NCI-H345 treated with DMSO at 0.1 percent for 48 hours (cell line): ENCODE measurements at regions not wholly inside any gene's neighbourhood (a gene's known extent, or its start where the extent isn't known, plus 50 kb on each side); places are given as distances from the start of the nearest gene placed in this dataset.
"Not testable (repeated sequence)": the region's sequence is repeated elsewhere in the genome, so short reads cannot be mapped to it uniquely, and the experiment has no call there.

Experiments
- DNase-seq: peaks from one replicate; lab custom pipeline; 2025; ENCODE audit not compliant: unreplicated experiment; lab: John Stamatoyannopoulos, UW

GRCh38 chrX:13478740-13479451 lies 90.5 kb upstream of the EGFL6 start:
- no peak for DNase-seq

DNA sequence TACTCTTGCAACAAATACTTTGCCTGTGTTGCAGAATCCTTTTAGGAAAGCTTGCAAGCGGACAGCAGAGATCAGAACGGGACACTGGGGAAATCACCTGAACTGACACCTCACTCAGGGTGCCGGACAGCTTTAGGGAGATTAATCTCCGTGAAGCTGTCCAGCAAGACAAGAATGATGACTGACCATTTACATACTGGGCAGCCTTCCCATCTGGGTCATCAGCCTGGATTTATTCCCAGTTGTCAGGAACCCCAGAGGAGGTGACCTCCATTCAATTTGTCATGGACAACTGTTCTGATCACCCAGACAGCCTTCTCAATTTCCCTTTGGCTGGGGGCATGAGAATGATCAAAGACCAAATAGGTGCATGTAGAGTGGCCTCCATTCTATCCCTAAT lies 93.0 kb upstream of the EGFL6 start:
- no peak for DNase-seq

DNA sequence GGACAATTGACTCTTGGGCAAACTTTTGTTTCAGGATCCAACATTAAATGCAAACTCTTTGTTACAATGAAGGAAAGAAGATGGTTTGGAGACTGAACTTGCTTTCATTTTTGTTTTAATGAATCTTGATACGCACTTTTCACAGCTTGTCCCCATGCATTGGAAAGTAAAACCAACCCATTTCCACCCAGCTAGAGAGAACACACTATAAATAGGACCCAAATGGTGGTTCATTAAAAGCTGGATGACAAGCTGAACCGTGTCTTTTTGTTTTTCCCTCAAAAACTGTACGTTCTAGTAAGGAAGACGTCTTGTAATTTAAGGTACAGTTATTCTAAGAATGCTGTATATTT lies 95.3 kb upstream of the EGFL6 start:
- no peak for DNase-seq

GRCh38 chrX:13473442-13474163 lies 95.8 kb upstream of the EGFL6 start:
- DNase-seq, result no peak

GRCh38 chrX:13472975-13473374 lies 96.4 kb upstream of the EGFL6 start:
- DNase-seq, result no peak

DNA sequence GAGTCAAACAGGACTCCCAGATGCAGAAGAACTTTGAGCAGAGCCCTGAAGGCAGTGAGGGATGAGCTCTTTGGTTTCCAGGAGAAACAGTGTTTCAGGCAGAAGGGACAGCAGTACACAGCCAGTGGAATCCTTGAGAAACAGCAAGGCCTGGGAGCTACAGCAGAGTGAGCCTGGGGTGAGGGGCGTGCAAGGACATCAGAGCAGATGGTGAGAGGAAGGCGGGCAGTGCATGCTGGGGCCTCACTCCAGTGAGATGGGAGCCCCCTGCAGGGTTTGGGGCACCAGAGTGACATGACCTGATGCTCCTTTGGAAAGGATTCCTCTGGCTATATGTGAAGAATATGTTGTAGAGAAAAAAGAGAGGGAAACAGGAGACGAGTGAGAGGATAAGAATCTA lies 98.1 kb upstream of the EGFL6 start:
- DNase-seq, result no peak

- no peak for DNase-seq
Observed at GRCh38 chrX:13470685-13470977, 98.8 kb upstream of the EGFL6 start.

- no peak for DNase-seq
Observed at GRCh38 chrX:13469963-13470684, 99.3 kb upstream of the EGFL6 start.

- no peak for DNase-seq
Observed at GRCh38 chrX:13468096-13468495, 101.3 kb upstream of the EGFL6 start.

DNA sequence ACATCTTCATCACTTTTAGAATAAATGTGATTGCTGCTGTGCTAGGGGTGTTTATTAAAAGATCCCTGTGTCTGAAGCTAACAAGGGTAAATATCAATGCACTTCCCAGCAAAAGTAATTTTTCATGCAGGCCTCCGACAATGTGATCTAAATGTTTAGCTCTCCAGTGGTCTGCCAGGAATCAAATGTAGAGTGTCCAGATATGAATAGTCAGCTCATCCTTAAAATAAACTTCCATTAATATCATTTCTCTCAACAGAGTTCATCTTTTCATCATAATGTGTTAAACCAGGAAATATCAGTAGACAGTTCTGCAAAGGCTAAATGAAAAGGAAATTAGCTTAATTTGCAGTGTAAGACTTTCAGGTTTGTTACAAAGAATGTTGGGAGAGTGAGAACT lies 102.2 kb upstream of the EGFL6 start:
- no peak for DNase-seq

GRCh38 chrX:13464599-13465275 lies 104.7 kb upstream of the EGFL6 start:
- no peak for DNase-seq

DNA sequence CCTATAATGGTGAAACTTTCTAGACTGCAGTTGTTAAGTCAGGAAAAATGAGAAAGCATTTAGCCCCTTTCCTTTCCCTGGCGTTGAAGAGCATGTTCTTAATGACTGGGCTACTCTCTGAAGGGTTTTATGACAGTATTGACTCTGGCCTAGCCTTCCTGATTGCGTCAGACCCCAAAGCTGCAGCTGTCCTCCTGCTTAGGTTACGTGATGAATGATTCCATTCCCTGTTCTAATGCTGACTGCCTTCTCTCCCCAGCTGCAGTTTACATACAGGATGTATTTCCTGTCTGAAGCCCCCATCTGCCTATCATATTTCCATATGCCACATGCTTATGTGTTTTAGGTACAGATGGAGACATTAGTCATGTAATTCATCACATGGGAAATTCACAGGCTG lies 105.8 kb upstream of the EGFL6 start:
- DNase-seq, result peak; percentile 4

DNA sequence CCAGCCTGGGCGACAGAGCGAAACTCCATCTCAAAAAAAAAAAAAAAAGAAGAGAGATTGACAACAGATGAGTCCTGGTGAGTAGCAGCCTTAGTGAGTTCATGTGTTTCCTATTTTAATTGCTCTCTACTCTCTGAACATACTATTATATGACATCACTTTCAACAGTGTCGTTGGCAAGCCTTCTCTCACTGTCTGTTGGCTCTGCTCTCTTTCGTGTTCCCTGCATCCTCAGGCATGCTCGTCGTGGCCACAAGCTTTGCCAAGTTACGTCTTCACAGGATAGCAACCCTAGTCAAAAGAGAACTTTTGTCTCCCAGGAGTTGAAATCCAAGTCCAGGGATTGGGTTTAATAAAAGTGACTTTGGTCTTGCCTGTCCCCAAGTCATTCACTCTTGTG lies 117.1 kb upstream of the EGFL6 start:
- DNase-seq, result no peak

DNA sequence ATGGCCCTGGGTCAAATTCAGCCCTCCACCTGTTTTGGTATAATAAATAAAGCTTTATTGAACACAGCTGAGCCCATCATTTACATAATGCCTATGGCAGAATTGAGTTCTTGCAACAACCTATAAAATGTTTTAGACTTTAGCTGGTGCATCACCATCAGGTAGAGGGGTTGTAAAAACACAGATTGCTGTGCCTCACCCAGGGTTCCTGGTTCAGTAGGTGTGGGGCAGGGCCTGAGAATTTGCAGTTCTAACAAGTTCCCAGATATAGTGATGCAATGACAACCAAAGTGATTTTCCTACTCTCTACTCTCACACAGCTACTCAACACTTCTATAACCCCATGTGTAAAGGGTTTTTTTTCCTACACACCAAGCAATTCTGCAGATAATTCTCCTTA lies 120.0 kb upstream of the EGFL6 start:
- no peak for DNase-seq

DNA sequence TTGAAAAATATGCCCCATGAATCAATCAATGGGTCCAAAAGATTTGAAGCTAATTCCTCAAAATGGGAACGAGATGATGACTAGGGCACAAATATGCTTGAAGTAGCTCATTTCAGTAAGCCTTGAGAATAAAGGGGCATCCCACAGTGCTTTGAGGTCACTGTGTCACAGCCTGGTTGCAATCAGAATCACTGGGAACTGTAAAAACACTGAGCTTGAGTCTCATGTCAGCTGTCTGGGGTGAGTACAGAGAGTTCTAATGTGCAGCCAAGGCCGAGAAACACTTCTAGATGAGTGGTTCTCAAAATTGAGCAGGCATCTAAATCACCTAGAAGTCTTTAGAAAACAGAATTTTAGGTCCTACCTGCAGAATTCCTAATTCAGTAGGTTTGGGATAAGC lies 120.5 kb upstream of the EGFL6 start:
- no peak for DNase-seq

- DNase-seq, result not testable (repeated sequence)
Observed at GRCh38 chrX:13441608-13442007, 121.8 kb upstream of the ATXN3L start.

GRCh38 chrX:13440176-13440575 lies 120.3 kb upstream of the ATXN3L start:
- no peak for DNase-seq

DNA sequence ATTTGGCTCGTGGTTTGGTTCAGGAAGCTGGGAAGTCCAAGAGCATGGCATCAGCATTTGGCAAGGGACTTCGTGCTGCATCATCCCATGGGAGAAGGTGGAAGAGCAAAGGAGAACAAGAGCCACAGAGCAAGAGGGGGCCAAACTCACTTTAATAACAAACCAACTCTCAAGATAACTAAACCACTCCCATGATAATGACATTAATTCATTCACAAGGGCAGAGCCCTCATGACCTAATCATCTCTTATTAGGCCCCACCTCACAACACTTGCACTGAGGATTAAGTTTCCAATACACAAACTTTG lies 113.4 kb upstream of the ATXN3L start:
- DNase-seq, result no peak

DNA sequence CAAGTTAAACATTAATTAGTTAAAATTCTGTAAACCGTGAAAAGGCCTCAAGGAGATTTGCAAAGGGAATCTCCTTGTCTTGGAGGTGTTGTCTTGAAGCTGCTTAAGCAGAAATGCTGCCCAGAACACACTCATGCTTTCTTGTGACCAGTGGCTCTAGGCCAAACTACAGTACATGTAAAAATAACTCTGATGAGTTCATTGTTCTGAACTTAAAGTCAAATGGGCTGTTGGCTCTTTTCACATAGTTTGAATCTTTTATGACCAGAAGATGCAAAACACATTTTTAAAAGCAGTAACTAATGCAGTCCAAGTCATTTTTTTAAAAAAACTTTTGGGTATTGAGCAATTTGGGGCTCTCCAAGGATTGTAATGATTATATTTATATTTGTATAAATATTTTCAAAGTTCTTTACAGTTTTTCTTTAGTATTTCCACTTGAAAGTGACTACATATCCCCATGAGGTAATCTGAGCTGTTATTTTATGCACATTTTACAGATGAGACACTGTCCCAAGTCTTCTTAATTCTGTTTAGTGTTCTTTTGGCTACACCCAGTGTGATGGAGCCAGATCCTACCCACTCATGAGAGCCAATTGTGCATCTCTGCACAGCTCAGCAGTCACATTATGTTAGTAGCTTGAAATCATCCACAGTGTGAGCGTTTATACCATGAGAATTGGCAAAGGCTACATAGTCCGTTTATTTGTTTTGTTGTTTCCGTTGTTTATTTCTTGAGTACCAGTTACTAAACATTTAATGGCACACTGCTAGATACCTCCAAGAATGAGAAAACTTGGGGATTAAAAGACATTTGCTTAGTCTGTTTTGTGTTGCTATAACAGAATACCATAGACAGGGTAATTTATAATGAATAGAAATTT lies 112.8 kb upstream of the ATXN3L start:
- DNase-seq, result no peak

DNA sequence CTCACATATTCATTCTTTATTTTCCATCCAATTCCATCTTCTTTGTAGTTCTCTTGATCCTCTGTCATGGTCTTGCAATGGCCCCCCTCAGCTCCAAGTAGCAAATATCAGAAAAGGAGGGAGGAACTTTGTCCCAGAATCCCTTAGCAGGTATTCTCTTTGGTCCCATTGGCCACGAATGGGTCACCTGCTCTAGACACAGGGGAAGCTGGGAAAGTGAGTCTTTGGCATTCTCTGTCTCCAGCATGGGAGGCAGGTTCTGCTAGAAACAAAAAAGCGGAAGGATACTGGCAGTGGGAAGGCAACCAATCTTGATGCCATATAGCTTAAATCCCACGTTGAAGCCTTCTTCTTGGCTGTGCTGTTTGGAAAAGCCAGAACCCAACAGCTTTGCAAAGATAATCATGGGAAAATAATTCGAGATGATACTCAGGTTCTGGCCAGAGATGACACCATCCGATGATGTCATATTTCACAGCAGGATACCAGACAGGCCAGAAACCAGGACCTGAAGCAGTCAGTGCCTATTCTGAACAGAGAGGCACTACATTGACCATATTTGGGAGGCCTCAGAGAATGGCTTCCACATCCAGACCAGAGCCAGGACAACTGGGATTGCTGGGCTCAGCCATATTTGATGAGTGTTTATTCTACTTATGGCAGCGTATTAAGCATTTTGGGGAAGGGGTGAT lies 110.4 kb upstream of the ATXN3L start:
- DNase-seq, result no peak
